ENCODE measurements at regions not wholly inside any gene's neighbourhood (a gene's known extent, or its start where the extent isn't known, plus 50 kb on each side); places are given as distances from the start of the nearest gene placed in this dataset.
A peak's percentile ranks its signal among the peaks of the same experiment; 100 is the strongest.

DNA sequence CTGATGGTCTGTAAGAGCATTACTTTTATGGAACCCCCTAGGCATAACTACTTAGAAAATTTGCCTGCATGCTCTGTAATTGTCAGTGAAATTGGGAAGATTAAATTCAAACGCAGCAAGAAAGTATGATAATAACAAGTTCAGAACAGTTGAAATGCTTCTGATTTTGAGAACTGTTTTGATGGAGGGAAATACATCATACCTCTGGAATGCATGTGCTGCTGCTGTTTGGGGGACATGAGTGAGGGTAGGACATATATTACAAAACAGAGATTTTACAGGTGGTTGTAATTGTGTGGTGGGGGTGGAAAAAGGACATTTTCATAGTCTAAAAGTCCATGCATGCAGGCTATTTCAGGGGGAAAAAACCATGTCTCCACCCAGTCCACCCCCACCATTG, 135.0 kb upstream of the DPH6 start:
- TF ChIP-seq EZH2 (IDR thresholded peaks at IDR 0.05; ENCODE audit: insufficient read depth, low read length) (no peak), CTCF (IDR thresholded peaks at IDR 0.05; ENCODE audit: insufficient read depth, low read depth, low read length) (no peak)
- Mint-ChIP-seq H3K4me1 (ENCODE audit: low read depth, unreplicated experiment) (peaks cover 18% of the 10 kb centered on the region), H3K27ac (ENCODE audit: unreplicated experiment) (peak overlapping the region; percentile 31), H3K4me3 (ENCODE audit: unreplicated experiment) (no peak overlapping the region), H3K27me3 (ENCODE audit: low read depth, unreplicated experiment) (no peaks in the 10 kb centered on the region), H3K36me3 (ENCODE audit: low read depth, unreplicated experiment) (no peaks in the 10 kb centered on the region), H3K9me3 (ENCODE audit: unreplicated experiment) (no peaks in the 10 kb centered on the region)
- FAIRE-seq (no peak), DNase-seq (ENCODE audit: low read depth) (no peak)
- no peaks in the 10 kb centered on the region for H3K4me1 ChIP-seq (ENCODE audit: insufficient read depth, low read length)
- H3K36me3 ChIP-seq (ENCODE audit: insufficient read depth, low read length): no peaks in the 10 kb centered on the region
- no peaks in the 10 kb centered on the region for H3K27me3 ChIP-seq (ENCODE audit: insufficient read depth, low read length)
- H3K4me2 ChIP-seq (ENCODE audit: low read length): no peak overlapping the region
- no peak overlapping the region for H3K27ac ChIP-seq (ENCODE audit: low read depth, low read length)
- no peaks in the 10 kb centered on the region for H3K79me2 ChIP-seq (ENCODE audit: insufficient read depth, low read length)
- H3K9ac ChIP-seq (ENCODE audit: low read length): no peak overlapping the region
- H4K20me1 ChIP-seq (ENCODE audit: insufficient read depth, low read length): no peaks in the 10 kb centered on the region
- no peak overlapping the region for H3K4me3 ChIP-seq (ENCODE audit: insufficient read depth, low read depth, low read length)
- no peaks in the 10 kb centered on the region for H3K9me3 ChIP-seq (ENCODE audit: insufficient read depth, low read depth, low read length)
- H2AFZ ChIP-seq (ENCODE audit: low read depth, low read length): no peak overlapping the region

- no peaks in the 10 kb centered on the region for H3K79me2 ChIP-seq (ENCODE audit: insufficient read depth, low read length)
- H3K4me2 ChIP-seq (ENCODE audit: low read length): no peak overlapping the region
- Mint-ChIP-seq H3K4me1 (ENCODE audit: low read depth, unreplicated experiment) (peaks cover 25% of the 10 kb centered on the region), H3K9me3 (ENCODE audit: unreplicated experiment) (no peaks in the 10 kb centered on the region), H3K4me3 (ENCODE audit: unreplicated experiment) (no peak overlapping the region), H3K36me3 (ENCODE audit: low read depth, unreplicated experiment) (no peaks in the 10 kb centered on the region), H3K27me3 (ENCODE audit: low read depth, unreplicated experiment) (no peaks in the 10 kb centered on the region), H3K27ac (ENCODE audit: unreplicated experiment) (no peak overlapping the region)
- H3K27me3 ChIP-seq (ENCODE audit: insufficient read depth, low read length): no peaks in the 10 kb centered on the region
- H3K4me1 ChIP-seq (ENCODE audit: insufficient read depth, low read length): peaks cover 15% of the 10 kb centered on the region
- DNase-seq (ENCODE audit: low read depth) (no peak), FAIRE-seq (no peak)
- no peak overlapping the region for H2AFZ ChIP-seq (ENCODE audit: low read depth, low read length)
- H3K27ac ChIP-seq (ENCODE audit: low read depth, low read length): no peak overlapping the region
- H3K4me3 ChIP-seq (ENCODE audit: insufficient read depth, low read depth, low read length): no peak overlapping the region
- no peaks in the 10 kb centered on the region for H3K9me3 ChIP-seq (ENCODE audit: insufficient read depth, low read depth, low read length)
- H4K20me1 ChIP-seq (ENCODE audit: insufficient read depth, low read length): no peaks in the 10 kb centered on the region
- H3K36me3 ChIP-seq (ENCODE audit: insufficient read depth, low read length): no peaks in the 10 kb centered on the region
- no peak overlapping the region for H3K9ac ChIP-seq (ENCODE audit: low read length)
- TF ChIP-seq EZH2 (IDR thresholded peaks at IDR 0.05; ENCODE audit: insufficient read depth, low read length): no peak
- no peak for TF ChIP-seq CTCF (IDR thresholded peaks at IDR 0.05; ENCODE audit: insufficient read depth, low read depth, low read length)
These were observed 140.4 kb upstream of the DPH6 start for GRCh38 chr15:35686347-35686746.

DNA sequence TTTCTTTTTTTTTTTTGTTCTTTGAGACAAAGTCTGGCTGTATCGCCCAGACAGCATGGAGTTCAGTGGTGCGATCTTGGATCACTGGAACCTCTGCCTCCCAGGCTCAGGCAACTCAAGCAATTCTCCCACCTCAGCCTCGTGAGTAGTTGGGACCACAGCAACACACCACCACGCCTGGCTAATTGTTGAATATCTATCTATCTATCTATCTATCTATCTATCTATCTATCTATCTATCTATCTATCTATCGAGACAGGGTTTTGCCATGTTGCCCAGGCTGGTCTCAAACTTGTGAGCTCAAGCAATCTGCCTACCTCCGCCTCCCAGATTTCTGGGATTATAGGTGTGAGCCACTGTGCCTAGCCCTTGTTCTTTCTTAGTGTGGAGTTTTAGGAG, 143.3 kb upstream of the DPH6 start:
- Histone ChIP-seq H3K36me3 (ENCODE audit: insufficient read depth, low read length) (no peaks in the 10 kb centered on the region), H3K4me1 (ENCODE audit: insufficient read depth, low read length) (peaks cover 37% of the 10 kb centered on the region), H3K27ac (ENCODE audit: low read depth, low read length) (no peak overlapping the region), H3K4me2 (ENCODE audit: low read length) (no peak overlapping the region), H2AFZ (ENCODE audit: low read depth, low read length) (no peak overlapping the region), H3K79me2 (ENCODE audit: insufficient read depth, low read length) (no peaks in the 10 kb centered on the region), H3K4me3 (ENCODE audit: insufficient read depth, low read depth, low read length) (no peak overlapping the region), H3K27me3 (ENCODE audit: insufficient read depth, low read length) (no peaks in the 10 kb centered on the region), H3K9ac (ENCODE audit: low read length) (no peak overlapping the region), H3K9me3 (ENCODE audit: insufficient read depth, low read depth, low read length) (no peaks in the 10 kb centered on the region), H4K20me1 (ENCODE audit: insufficient read depth, low read length) (no peaks in the 10 kb centered on the region)
- Mint-ChIP-seq H3K36me3 (ENCODE audit: low read depth, unreplicated experiment) (no peaks in the 10 kb centered on the region), H3K27ac (ENCODE audit: unreplicated experiment) (peak overlapping the region; percentile 97), H3K4me1 (ENCODE audit: low read depth, unreplicated experiment) (peaks cover 49% of the 10 kb centered on the region), H3K4me3 (ENCODE audit: unreplicated experiment) (no peak overlapping the region), H3K27me3 (ENCODE audit: low read depth, unreplicated experiment) (no peaks in the 10 kb centered on the region), H3K9me3 (ENCODE audit: unreplicated experiment) (no peaks in the 10 kb centered on the region)
- no peak for TF ChIP-seq CTCF (IDR thresholded peaks at IDR 0.05; ENCODE audit: insufficient read depth, low read depth, low read length)
- TF ChIP-seq EZH2 (IDR thresholded peaks at IDR 0.05; ENCODE audit: insufficient read depth, low read length): no peak
- FAIRE-seq (no peak), DNase-seq (ENCODE audit: low read depth) (no peak)

All from astrocyte (in vitro differentiated cells and primary cell).